ENCODE measurements at regions not wholly inside any gene's neighbourhood (a gene's known extent, or its start where the extent isn't known, plus 50 kb on each side); places are given as distances from the start of the nearest gene placed in this dataset.

GRCh38 chr15:37165395-37165794, 65.0 kb upstream of the MEIS2 start:
- no peak for DNase-seq (ENCODE audit: low spot score)
- in situ Hi-C loops (cut with HindIII; ENCODE audit: low sequenced_read_pairs): no loop called here

GRCh38 chr15:37166402-37166801, 66.1 kb upstream of the MEIS2 start:
- in situ Hi-C loops (cut with HindIII; ENCODE audit: low sequenced_read_pairs): no loop called here
- DNase-seq (ENCODE audit: low spot score): no peak

DNA sequence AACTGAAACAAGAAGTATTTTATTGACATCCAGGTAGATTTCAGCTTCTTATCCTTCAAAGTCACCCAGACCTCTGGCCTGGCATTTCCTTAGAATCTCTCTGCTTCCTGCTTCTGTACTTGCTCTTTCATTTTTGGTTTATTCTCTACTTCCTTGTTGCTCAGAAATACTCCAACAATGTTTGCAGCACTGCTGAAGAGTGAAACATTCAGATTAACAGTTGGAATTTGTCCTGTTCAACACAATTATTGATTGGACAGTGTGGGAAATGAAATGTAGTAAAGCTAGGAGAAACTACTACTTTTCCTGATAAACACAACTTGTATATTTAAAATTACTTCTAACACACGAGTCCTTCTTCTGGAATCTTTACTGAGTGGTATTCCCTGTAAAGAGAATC, 81.0 kb upstream of the MEIS2 start:
- in situ Hi-C loops (cut with HindIII; ENCODE audit: low sequenced_read_pairs): no loop called here
- DNase-seq (ENCODE audit: low spot score): no peak

GRCh38 chr15:37199545-37199944, 99.2 kb upstream of the MEIS2 start:
- in situ Hi-C loops (cut with HindIII; ENCODE audit: low sequenced_read_pairs): no loop called here
- no peak for DNase-seq (ENCODE audit: low spot score)

- in situ Hi-C loops (cut with HindIII; ENCODE audit: low sequenced_read_pairs): no loop called here
- DNase-seq (ENCODE audit: low spot score): no peak
Observed at GRCh38 chr15:37203050-37203449, 102.7 kb upstream of the MEIS2 start.

GRCh38 chr15:37204692-37205091, 104.3 kb upstream of the MEIS2 start:
- in situ Hi-C loops (cut with HindIII; ENCODE audit: low sequenced_read_pairs): no loop called here

GRCh38 chr15:37206690-37207089, 106.3 kb upstream of the MEIS2 start:
- DNase-seq (ENCODE audit: low spot score): no peak
- in situ Hi-C loops (cut with HindIII; ENCODE audit: low sequenced_read_pairs): no loop called here

More at GRCh38 chr15:37204692-37205091, 104.3 kb upstream of the MEIS2 start:
- no peak for DNase-seq (ENCODE audit: low spot score)

GRCh38 chr15:37208146-37209040, 108.0 kb upstream of the MEIS2 start:
- in situ Hi-C loops (cut with HindIII; ENCODE audit: low sequenced_read_pairs): no loop called here
- DNase-seq (ENCODE audit: low spot score): no peak

GRCh38 chr15:37209041-37209363, 108.7 kb upstream of the MEIS2 start:
- no peak for DNase-seq (ENCODE audit: low spot score)
- in situ Hi-C loops (cut with HindIII; ENCODE audit: low sequenced_read_pairs): no loop called here

DNA sequence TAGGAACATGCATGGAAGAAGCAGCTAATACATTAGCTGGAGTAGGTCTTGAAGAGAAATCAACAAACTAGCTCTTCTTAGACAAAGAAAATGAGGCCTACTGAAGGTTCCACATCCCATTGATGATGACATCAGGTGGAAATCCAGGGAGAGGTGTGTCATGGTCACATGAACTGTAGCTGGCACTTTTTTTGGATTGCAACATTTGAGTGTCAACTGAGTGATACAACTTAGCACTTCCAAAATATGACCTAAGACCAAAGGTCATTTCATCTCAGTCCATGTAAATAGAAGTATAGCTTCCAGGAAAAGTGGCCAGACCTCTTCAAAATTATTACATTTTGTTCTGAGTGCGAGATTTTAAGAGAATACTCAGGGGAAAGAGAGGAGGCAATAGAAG, 117.2 kb upstream of the MEIS2 start:
- in situ Hi-C loops (cut with HindIII; ENCODE audit: low sequenced_read_pairs): no loop called here

DNA sequence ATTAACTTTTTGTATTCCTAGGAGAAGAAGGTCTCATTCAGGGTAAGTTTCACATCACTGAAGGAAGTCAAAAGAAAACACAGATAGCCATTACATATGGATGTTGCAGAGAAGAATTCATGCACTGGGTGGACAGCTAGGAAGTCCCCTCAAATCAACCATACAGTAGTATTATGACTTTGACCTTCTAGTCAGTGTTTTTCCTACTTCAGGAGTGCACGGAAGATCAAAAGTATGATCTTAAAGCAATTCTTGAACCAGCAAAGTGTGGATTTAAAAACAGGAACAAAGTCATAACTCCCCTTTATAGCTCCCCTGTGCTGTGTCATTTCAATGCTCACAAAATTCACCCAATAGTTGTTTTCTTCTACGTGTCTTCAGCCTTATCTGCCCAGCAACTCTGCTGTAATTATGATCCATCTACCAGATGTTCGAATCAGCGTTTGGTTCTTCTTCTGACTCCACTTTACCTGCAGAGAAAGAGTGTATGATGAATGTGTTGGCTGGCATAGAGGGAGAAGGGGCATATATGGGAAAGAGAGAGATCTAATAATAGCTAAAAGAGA, 118.1 kb upstream of the MEIS2 start:
- in situ Hi-C loops (cut with HindIII; ENCODE audit: low sequenced_read_pairs): no loop called here
- no peak for DNase-seq (ENCODE audit: low spot score)

More for the DNA sequence above, 117.2 kb upstream of the MEIS2 start:
- no peak for DNase-seq (ENCODE audit: low spot score)

- DNase-seq (ENCODE audit: low spot score): no peak
- in situ Hi-C loops (cut with HindIII; ENCODE audit: low sequenced_read_pairs): no loop called here
Observed at GRCh38 chr15:37219211-37219701, 118.9 kb upstream of the MEIS2 start.

DNA sequence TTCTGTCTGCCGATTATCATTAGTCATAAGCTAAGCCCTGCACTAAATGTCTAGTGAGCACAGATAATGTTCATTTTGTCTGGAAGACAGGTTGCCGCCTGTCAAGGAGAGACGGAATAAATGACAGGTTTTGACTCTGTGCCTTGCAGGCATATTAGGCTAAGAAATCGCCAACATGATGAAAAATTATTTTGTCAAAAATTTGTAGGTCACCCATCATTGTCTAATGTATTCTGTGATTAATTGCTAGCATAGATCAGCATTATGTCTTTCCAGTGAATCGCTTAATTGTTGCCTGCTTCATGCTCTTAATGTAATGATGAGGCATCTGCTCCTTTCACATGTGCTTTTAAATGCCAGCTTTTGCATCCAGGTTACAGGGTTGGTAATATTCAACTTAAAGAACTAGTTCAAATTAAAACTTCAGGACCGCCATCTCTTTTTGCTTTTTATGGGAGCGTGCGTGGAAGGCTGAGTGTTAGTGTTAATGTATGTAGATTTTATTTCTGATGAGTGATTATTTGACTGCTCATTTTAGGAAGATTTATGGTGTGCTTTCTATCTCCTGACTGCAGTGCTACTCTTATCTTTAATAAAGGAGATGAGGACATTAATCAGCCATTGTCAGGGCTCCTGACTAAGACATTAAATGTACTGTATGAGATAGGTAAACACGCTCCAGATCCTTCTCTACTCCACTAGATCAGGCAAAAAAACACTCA, 120.8 kb upstream of the MEIS2 start:
- DNase-seq (ENCODE audit: low spot score): no peak
- in situ Hi-C loops (cut with HindIII; ENCODE audit: low sequenced_read_pairs): no loop called here

DNA sequence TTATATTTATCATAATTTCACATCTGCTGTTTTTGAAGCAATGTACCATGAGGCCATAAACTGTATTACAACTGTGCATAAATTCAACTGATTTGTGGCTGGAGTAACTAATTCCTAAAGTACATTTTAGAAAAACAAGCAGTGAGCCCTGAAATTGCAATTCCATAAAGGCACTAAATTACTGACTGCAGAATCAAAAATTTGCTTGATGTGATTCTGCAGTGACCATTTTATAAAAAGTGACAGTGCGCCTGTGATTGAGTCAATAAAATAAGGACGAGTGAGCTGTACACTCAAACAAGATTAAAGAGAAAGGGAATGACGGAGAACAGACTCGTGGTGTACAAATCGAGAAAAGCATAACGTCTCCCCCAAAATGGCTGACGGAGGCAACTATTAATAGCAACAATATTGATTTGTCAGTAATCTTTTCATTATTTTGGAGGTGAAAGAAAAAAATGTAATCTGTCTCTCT, 121.4 kb upstream of the MEIS2 start:
- no peak for DNase-seq (ENCODE audit: low spot score)
- in situ Hi-C loops (cut with HindIII; ENCODE audit: low sequenced_read_pairs): no loop called here

- DNase-seq (ENCODE audit: low spot score): no peak
- in situ Hi-C loops (cut with HindIII; ENCODE audit: low sequenced_read_pairs): no loop called here
Observed at GRCh38 chr15:37223089-37223488, 122.7 kb upstream of the MEIS2 start.

- no peak for DNase-seq (ENCODE audit: low spot score)
- in situ Hi-C loops (cut with HindIII; ENCODE audit: low sequenced_read_pairs): no loop called here
Observed at GRCh38 chr15:37229855-37230619, 129.7 kb upstream of the MEIS2 start.

- no peak for DNase-seq (ENCODE audit: low spot score)
- in situ Hi-C loops (cut with HindIII; ENCODE audit: low sequenced_read_pairs): no loop called here
Observed at GRCh38 chr15:37245358-37245757, 145.0 kb upstream of the MEIS2 start.

- in situ Hi-C loops (cut with HindIII; ENCODE audit: low sequenced_read_pairs): no loop called here
Observed at GRCh38 chr15:37246065-37246464, 145.7 kb upstream of the MEIS2 start.

GRCh38 chr15:37246856-37247255, 146.5 kb upstream of the MEIS2 start:
- in situ Hi-C loops (cut with HindIII; ENCODE audit: low sequenced_read_pairs): no loop called here
- DNase-seq (ENCODE audit: low spot score): no peak

More at GRCh38 chr15:37246065-37246464, 145.7 kb upstream of the MEIS2 start:
- no peak for DNase-seq (ENCODE audit: low spot score)
